K562 (cell line): ENCODE measurements at regions not wholly inside any gene's neighbourhood (a gene's known extent, or its start where the extent isn't known, plus 50 kb on each side); places are given as distances from the start of the nearest gene placed in this dataset.

Experiments
- HNRNPUL1 ChIP-seq: fragments of 200-400 bp; formaldehyde crosslinking; IDR thresholded peaks from 2 replicates; pipeline ENCODE4 v1.6.1; 2017; ENCODE audit warnings: low read length
- MAFG ChIP-seq: fragments of 450-650 bp; conservative IDR thresholded peaks from 2 replicates; pipeline ENCODE4 v1.6.1; 2016; ENCODE audit warnings: missing genetic modification characterization, missing compliant biosample characterization
- NCOA1 ChIP-seq: fragments of 450-650 bp; IDR thresholded peaks from 2 replicates; pipeline ENCODE4 v1.6.1; 2016; ENCODE audit warnings: low read depth
- NR3C1 ChIP-seq: sonication (generic); formaldehyde crosslinking; IDR thresholded peaks from 2 replicates; pipeline ENCODE4 v1.8.1; 2022; ENCODE audit warnings: missing genetic modification reagents
- PURB ChIP-seq: sonication (generic); formaldehyde crosslinking; IDR thresholded peaks from 2 replicates; pipeline ENCODE4 v1.9.0; 2021; ENCODE audit warnings: low read depth, mild to moderate bottlenecking, missing genetic modification reagents
- RBM17 ChIP-seq: fragments of 200-400 bp; formaldehyde crosslinking; IDR thresholded peaks from 2 replicates; pipeline ENCODE4 v1.6.1; 2017; ENCODE audit warnings: low read depth, mild to moderate bottlenecking, low read length, borderline replicate concordance
- TCF7L2 ChIP-seq: fragments of 150-350 bp; IDR thresholded peaks from 2 replicates; pipeline ENCODE4 v1.6.1; 2016; ENCODE audit warnings: low read depth, mild to moderate bottlenecking, low read length, moderate library complexity
- ZNF274 ChIP-seq: IDR thresholded peaks from 2 replicates; pipeline ENCODE4 v1.6.1; 2011; ENCODE audit warnings: low read depth, mild to moderate bottlenecking, low read length, moderate library complexity, borderline replicate concordance
- ZNF324 ChIP-seq: fragments of 250-450 bp; sonication (Bioruptor Pico); IDR thresholded peaks from 2 replicates; pipeline ENCODE4 v1.4.0; 2020; ENCODE audit warnings: mild to moderate bottlenecking
- TF ChIP-seq, protein P1 (sequence below): sonication (generic); formaldehyde crosslinking; IDR thresholded peaks from 2 replicates; pipeline ENCODE4 v1.9.0; 2022; ENCODE audit warnings: mild to moderate bottlenecking, missing genetic modification reagents
- TF ChIP-seq, protein P2 (sequence below), 3 experiments: IDR thresholded peaks in 2 of 3; conservative IDR thresholded peaks in 1 of 3; 2 replicates each; pipeline ENCODE4 v1.5.1; 2011 to 2012; ENCODE audit warnings: low read length in 3 of 3, mild to moderate bottlenecking in 3 of 3, control low read depth in 2 of 3, improper control_type of control experiment in 1 of 3, inconsistent platforms in 1 of 3, low read depth in 1 of 3, mixed read lengths in 1 of 3, moderate library complexity in 1 of 3; ENCODE audit not compliant: insufficient read depth in 2 of 3
- TF ChIP-seq, protein P3 (sequence below): fragments of 250-450 bp; sonication (Bioruptor Pico); IDR thresholded peaks from 2 replicates; pipeline ENCODE4 v1.4.0; 2020; ENCODE audit warnings: mild to moderate bottlenecking, moderate library complexity

DNA sequence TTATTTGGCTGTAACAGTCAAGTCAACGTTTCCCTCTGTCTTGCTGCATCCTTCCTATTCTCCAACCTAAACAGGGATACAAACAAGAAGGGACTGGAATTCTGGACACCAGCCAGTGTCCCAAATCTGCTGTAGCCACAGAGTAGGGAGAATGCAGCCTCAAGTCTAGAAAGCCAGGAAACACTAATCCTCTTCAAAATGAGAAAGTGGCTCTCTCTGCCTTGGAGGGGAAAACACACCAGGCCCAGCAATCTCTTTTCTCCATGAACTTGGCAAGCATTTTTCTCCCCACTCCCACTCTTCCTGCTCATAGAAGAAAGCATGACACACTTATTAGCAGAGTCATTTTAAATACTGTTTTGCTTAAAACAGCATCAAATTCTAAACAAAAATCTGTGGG, 781.7 kb downstream of the SQOR start:
- TF ChIP-seq PURB (CRISPR knock-in tag) = no peak
- TF ChIP-seq, protein P1, sequence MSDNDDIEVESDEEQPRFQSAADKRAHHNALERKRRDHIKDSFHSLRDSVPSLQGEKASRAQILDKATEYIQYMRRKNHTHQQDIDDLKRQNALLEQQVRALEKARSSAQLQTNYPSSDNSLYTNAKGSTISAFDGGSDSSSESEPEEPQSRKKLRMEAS (CRISPR knock-in tag) = no peak
- no peak for TF ChIP-seq TCF7L2
- TF ChIP-seq, protein P2, sequence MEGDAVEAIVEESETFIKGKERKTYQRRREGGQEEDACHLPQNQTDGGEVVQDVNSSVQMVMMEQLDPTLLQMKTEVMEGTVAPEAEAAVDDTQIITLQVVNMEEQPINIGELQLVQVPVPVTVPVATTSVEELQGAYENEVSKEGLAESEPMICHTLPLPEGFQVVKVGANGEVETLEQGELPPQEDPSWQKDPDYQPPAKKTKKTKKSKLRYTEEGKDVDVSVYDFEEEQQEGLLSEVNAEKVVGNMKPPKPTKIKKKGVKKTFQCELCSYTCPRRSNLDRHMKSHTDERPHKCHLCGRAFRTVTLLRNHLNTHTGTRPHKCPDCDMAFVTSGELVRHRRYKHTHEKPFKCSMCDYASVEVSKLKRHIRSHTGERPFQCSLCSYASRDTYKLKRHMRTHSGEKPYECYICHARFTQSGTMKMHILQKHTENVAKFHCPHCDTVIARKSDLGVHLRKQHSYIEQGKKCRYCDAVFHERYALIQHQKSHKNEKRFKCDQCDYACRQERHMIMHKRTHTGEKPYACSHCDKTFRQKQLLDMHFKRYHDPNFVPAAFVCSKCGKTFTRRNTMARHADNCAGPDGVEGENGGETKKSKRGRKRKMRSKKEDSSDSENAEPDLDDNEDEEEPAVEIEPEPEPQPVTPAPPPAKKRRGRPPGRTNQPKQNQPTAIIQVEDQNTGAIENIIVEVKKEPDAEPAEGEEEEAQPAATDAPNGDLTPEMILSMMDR (IDR thresholded peaks at IDR 0.05 in 2 of 3, conservative IDR thresholded peaks at IDR 0.05 in 1 of 3; ENCODE audit: insufficient read depth in 2 of 3, low read depth in 1 of 3, low read length in 3 of 3) = no peak
- no peak for TF ChIP-seq ZNF274
- TF ChIP-seq, protein P3, sequence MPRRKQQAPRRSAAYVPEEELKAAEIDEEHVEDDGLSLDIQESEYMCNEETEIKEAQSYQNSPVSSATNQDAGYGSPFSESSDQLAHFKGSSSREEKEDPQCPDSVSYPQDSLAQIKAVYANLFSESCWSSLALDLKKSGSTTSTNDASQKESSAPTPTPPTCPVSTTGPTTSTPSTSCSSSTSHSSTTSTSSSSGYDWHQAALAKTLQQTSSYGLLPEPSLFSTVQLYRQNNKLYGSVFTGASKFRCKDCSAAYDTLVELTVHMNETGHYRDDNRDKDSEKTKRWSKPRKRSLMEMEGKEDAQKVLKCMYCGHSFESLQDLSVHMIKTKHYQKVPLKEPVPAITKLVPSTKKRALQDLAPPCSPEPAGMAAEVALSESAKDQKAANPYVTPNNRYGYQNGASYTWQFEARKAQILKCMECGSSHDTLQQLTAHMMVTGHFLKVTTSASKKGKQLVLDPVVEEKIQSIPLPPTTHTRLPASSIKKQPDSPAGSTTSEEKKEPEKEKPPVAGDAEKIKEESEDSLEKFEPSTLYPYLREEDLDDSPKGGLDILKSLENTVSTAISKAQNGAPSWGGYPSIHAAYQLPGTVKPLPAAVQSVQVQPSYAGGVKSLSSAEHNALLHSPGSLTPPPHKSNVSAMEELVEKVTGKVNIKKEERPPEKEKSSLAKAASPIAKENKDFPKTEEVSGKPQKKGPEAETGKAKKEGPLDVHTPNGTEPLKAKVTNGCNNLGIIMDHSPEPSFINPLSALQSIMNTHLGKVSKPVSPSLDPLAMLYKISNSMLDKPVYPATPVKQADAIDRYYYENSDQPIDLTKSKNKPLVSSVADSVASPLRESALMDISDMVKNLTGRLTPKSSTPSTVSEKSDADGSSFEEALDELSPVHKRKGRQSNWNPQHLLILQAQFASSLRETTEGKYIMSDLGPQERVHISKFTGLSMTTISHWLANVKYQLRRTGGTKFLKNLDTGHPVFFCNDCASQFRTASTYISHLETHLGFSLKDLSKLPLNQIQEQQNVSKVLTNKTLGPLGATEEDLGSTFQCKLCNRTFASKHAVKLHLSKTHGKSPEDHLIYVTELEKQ = no peak
- TF ChIP-seq NR3C1 = no peak
- TF ChIP-seq MAFG = no peak
- TF ChIP-seq RBM17 = no peak
- TF ChIP-seq HNRNPUL1 = no peak
- TF ChIP-seq ZNF324 (CRISPR knock-in tag) = no peak
- TF ChIP-seq NCOA1 = no peak
